Right lobe of liver (tissue), 4 donors: ENCODE measurements at regions not wholly inside any gene's neighbourhood (a gene's known extent, or its start where the extent isn't known, plus 50 kb on each side); places are given as distances from the start of the nearest gene placed in this dataset.

ENCODE experiments used
- CTCF ChIP-seq, 4 donors: fragments of 200-600 bp in 3 of 4; fragments of 450-650 bp in 1 of 4; IDR thresholded peaks; one replicate each; pipeline versions ENCODE4 v1.5.1 to v1.8.0; 2016 to 2022; ENCODE audit warnings: antibody characterized with exemption in 4 of 4, mild to moderate bottlenecking in 2 of 4
- POLR2A ChIP-seq: fragments of 450-650 bp; IDR thresholded peaks from one replicate; pipeline ENCODE4 v1.6.1; 2017; ENCODE audit warnings: antibody characterized with exemption, mild to moderate bottlenecking
- donor health status: DM: no; HTN: no; CAD: no.
- donor health status: DM: no; HTN: no; CAD: no.
- donor health status: DM: no; HTN: yes; CAD: no.

- no peak for TF ChIP-seq POLR2A
- TF ChIP-seq CTCF (IDR thresholded peaks at IDR 0.05), result no peak
These were observed 70.9 kb upstream of the POU3F1 start for GRCh38 chr1:38117444-38117887.
